HG03139 (cell line): ENCODE measurements at regions not wholly inside any gene's neighbourhood (a gene's known extent, or its start where the extent isn't known, plus 50 kb on each side); places are given as distances from the start of the nearest gene placed in this dataset.

Experiments used
- ATAC-seq: cut with Tn5 transposase; IDR thresholded peaks from one replicate; pipeline ENCODE4 v1.9.1; 2021; ENCODE audit not compliant: unreplicated experiment

- no peak for ATAC-seq
Observed at GRCh38 chr6:149176971-149177667, 140.4 kb upstream of the TAB2 start.

GRCh38 chr6:149179431-149179830 is 138.1 kb upstream of the TAB2 start:
- ATAC-seq, result no peak

GRCh38 chr6:149181304-149181703 is 136.2 kb upstream of the TAB2 start:
- no peak for ATAC-seq

- no peak for ATAC-seq
Observed at GRCh38 chr6:149182262-149182661, 135.2 kb upstream of the TAB2 start.

GRCh38 chr6:149184523-149184922 is 133.0 kb upstream of the TAB2 start:
- no peak for ATAC-seq

GRCh38 chr6:149185799-149186357 is 131.6 kb upstream of the TAB2 start:
- no peak for ATAC-seq

- ATAC-seq, result no peak
Observed at GRCh38 chr6:149186873-149187272, 130.6 kb upstream of the TAB2 start.

- ATAC-seq, result no peak
Observed at GRCh38 chr6:149190224-149190831, 127.2 kb upstream of the TAB2 start.

GRCh38 chr6:149194820-149195558 is 122.5 kb upstream of the TAB2 start:
- ATAC-seq, result no peak

- ATAC-seq, result no peak
Observed at GRCh38 chr6:149196091-149196490, 121.4 kb upstream of the TAB2 start.

GRCh38 chr6:149197482-149197881 is 120.0 kb upstream of the TAB2 start:
- no peak for ATAC-seq

GRCh38 chr6:149198265-149198664 is 119.2 kb upstream of the TAB2 start:
- no peak for ATAC-seq

- no peak for ATAC-seq
Observed at GRCh38 chr6:149200282-149200945, 117.1 kb upstream of the TAB2 start.

- ATAC-seq, result no peak
Observed at GRCh38 chr6:149201068-149201655, 116.3 kb upstream of the TAB2 start.

GRCh38 chr6:149202100-149202499 is 115.4 kb upstream of the TAB2 start:
- ATAC-seq, result no peak

GRCh38 chr6:149202952-149203351 is 114.6 kb upstream of the TAB2 start:
- ATAC-seq, result no peak

GRCh38 chr6:149203509-149203908 is 114.0 kb upstream of the TAB2 start:
- ATAC-seq, result no peak

- ATAC-seq, result no peak
Observed at GRCh38 chr6:149208134-149208601, 109.3 kb upstream of the TAB2 start.

GRCh38 chr6:149209871-149210775 is 107.4 kb upstream of the TAB2 start:
- ATAC-seq, result no peak
